ENCODE measurements at regions not wholly inside any gene's neighbourhood (a gene's known extent, or its start where the extent isn't known, plus 50 kb on each side); places are given as distances from the start of the nearest gene placed in this dataset.

DNA sequence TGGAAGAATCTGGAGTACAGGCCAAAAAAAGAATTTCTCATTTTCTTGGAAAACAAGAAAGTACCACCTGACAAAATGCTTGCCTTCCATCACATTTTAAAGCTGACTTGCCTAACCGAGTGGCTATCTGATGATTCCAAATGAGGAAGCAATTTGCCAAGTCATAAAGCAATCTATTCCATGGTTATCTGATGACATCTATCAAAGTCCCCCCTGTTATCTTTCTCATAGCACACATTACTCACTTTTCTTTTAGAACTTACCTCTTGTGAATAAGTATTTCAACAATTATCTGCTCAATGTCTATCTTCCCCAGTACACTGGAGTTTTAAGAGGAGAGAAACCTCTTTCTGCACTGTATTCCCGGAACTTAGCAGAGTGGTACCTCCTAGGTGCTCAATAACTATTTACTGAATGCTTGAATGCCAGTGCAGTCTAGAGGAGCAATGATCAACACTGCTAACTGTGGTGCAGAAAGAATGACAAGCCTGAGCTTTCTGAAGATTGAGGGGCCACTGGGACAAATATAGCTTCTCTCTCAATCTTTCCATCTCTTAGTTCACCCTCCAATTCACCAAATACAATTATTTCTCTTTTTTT is 186.3 kb upstream of the ATP11B start:
- no peak for DNase-seq

DNA sequence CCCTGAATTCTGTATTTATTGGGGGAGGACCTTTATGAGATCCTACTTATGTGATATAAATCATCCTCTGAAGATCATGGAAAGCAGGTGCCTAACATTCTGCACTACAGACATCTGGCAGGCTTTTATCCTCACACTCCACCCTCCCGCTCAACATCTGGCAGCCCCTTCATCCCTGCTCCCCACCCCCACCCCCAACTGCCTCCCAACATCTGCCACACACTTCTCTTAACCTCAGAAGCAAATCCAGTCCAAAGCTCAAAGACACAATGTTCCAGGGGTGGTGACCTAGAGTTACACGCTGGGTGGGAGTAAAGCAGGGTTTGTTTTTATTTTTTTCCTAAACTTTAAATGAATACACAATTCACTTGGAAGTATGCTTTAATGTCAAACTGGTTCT is 184.5 kb upstream of the ATP11B start:
- no peak for DNase-seq

DNA sequence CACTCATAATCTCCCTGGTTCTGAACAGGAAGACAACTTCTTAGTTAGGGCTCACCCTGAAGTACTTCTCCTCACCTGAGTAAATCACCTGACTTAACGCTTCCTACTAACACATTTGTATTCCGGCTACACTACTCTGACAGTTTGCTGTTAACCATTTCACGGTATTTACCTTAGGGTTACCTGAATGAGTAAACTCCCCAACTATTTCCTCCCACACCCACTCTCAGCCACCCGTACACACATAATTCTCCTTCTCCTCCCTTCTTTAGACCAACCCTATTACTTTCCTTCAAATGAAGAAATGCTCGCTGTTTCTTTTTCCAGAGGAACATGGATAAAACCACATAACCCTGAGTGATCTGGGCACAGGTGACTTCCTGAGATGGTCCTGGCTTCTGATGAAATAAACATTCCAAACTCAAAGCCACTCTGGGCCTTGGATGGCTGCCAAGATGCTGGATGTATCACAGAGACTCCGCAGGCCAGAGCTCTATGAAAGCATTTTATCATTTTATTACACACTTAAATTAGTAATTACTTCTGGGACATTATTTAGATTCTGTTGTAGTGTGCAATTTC is 183.6 kb upstream of the ATP11B start:
- no peak for DNase-seq

DNA sequence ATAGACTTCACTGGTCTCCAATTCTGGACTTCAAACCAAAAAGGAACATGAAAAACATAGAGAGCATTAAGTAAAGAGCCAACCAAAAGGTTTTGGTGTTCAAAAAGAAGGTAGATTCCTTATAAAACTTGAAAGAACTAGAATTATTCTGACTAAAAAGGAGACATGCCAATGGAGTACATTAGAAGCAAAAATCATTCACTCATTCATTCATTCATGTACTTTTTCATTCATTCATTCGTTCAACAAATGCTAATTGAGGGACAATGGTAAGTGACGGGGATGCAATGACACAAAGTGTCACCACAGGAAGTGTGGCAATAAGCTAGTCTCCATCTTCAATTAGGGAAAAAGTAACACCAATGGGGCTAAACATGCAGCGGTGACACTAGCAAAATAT is 181.0 kb upstream of the ATP11B start:
- DNase-seq = no peak

DNA sequence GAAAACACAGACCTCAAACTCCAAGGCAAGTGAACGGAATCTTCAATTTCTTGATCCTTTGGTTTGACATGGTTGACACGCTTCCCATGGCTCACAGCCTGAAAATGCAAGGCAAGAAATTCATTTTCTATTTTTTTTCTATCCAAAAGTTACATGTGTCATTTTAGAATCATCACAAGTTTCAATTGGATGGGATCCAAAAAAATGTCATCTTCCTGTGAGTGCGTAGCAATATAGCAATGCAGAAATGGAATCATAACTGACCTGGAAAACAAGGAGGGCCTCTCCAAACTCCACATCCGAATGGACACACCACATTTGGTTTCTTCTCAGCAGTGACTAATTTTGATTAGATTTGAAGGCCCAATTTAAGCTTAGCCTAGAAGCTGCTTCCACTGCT is 175.8 kb upstream of the ATP11B start:
- no peak for DNase-seq

DNA sequence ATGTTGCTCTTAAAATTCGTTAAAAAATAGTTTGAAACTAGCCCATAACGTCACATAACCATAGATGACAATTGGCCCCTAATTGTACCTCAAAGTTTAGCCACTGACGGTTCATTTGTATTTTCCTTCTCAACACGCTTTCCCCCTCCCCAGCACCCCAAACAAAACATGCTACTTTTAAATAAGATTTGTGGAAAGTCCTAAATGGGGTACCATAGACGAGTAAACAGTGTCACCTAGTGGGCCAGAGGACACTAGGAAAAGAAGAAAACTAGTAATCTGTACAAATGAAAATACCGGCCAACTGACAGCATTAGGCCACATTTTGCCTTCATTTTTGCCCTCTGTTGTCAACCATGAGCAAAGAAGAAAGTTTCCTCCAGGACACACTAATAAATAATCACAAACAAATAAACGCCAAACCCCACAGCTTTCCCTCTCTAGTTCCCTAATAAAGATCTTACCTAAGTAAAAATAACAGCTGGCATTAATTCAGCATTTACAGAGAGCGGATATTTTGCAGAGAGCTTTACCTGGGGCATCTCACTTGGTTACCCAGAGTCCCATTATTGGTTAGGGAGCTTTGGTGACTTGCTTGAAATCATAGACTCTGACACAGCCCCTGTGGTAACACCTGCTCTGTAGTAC is 175.1 kb upstream of the ATP11B start:
- no peak for DNase-seq

DNA sequence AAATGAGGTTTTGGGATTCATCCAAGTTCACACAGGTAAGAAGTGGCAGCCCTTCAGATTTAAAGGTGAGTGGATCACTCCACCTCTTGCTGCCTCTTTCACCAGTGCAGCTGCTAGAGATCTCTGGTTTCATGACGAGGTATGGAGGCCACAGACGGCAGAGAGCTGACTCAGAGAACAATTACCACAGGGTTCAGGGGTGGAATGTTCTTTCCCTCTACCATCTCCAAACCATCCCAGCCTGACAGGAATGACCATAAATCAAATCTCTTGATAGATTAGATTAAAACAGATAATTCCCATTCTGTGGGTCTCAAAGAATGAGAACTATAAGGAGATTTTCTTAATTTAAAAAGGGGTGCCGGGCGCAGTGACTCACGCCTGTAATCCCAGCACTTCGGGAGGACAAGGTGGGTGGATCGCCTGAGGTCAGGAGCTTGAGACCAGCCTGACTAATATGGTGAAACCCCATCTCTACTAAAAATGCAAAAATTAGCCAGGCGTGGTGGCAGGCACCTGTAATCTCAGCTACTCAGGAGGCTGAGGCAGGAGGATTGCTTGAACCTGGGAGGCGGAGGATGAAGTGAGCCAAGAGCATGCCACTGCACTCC is 174.2 kb upstream of the ATP11B start:
- DNase-seq = no peak

DNA sequence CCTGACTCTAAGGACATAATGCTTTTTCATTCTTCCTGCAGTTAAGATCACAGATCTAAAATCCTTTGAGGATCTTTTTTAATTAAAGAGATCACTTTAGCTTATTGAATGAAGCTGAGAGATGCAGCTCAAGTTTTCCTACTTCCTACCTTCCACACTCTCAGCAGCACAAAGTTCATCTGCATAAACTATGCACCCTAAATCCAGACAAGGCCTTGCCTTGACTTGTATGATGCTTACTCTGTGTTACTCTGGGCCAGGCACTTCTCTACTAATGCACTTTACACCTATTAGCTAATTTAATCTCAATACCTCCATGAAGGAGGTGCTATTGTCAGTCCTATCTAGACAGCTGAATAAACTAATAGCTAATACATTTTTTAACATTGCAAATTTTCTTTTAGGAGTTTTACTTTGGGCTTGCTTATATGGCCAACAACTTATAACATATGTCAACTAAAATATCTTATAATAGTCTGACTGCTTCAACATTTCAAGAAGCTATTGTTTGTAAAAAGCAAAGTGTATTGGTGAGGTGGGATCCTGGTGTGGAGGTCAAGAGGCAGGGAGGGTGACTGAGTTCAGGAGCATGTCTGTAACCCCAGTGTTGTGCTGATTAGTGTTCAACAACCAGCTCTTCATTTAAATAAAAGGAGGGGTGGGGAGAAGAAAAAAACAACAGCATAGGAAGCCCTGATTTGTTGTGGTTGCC is 172.4 kb upstream of the ATP11B start:
- DNase-seq = no peak

DNA sequence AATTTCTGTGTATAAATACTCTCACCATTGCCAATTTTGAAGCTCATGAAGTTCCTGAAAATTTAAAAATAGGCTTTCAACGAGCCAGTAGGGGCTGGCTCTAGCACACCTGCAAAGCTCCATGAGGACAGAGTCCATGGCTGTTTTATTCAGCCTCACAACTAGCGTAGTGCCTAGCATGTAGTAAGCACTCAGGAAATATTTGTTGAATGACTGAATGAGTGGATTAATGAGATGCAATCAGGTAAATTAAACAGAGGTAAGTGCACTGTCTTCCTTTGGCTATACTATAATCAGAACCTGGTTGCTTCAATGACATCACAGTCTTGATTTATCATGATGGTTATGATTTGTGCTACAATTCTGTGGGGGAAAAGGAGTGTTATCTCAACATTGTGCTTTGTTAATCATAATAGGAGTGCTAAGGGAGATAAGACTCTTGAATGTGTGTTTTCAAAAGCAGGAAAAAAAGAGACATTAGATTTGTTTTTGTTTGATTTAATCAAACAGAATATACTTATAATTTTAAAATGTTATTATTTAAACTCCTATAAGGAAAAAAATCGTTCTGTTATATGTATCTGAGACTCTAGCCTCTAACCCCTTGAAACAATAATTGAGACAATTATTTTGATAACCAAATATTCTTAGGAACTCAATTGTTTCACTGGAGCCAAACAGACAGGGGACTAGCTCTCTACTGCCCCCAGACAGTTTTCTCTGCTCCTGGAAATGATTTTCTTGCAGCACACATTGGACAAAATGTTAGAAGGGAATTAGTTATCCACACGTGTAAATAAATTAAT is 171.7 kb upstream of the ATP11B start:
- DNase-seq = no peak

DNA sequence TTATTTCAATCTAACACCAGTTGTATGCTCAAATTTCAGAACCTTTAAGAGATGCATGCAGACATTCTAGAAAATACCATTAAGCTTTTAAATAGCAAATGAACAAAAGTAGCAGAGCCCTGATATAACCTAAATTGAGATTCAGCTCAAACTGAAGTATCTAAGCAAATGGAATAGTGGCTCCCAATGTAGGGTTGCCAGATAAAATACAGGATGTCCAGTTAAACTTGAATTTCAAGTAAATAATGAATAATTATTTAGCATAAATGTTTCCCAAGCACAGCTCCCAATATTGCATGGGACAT is 171.1 kb upstream of the ATP11B start:
- no peak for DNase-seq

DNA sequence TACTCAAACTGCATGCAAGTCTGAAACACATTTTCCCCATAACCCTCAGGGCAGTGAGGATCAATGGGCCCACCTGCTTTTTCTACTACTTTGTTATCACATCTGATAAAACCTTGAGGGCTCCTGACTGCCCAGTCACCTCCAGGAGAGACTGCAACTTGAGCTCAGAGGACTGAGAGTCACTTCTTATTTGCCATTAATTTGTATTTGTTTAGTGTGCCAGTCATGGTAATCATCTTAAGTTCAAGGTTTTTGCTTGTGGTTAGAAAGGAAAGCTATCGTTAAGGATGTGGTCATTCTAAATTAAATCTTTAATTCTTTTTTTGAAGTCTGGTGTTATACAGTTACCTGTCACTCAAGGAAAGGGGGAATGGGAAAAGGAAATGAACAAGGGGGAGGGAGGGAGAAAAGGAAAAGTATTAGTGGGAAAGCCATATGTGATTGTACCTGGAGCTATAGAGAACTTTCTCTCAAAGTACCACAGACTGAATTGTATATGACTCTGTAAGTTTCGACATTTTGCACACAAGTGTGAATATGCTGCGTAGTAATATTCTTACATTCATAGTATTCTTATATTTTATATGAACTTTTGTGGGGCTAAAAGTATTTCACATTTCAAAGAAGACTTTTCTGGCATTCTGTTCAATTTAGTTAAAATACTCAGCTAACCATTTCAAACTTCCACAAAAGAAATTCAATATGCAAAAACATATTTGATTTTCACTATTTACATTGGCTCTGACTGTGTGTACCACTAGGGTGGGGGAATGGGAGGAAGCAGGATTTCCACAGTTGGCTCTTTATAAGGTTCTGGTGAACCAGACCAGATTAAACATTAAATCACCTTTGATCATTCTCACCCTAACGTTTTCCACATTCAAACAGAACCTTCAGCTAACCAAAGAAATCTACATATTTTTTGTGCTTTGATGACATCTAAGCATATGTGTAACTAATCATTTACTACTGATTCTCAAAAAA is 166.5 kb upstream of the ATP11B start:
- DNase-seq = no peak

DNA sequence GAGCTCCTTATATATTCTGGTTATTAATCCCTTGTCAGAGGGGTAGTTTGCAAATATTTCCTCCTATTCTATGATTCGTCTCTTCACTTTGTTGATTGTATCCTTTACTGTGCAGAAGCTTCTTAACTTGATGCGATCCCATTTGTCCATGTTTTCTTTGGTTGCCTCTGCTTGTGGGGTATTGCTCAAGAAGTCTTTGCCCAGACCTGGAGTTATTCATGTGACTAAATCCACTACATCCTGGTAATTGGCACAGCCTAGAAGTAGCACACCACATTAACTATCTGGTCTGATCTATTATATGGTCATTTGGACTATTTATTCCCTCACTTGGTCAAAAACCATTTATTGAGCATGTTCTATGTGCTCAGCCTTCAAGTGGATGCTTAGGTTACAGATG is 164.8 kb upstream of the ATP11B start:
- no peak for DNase-seq

DNA sequence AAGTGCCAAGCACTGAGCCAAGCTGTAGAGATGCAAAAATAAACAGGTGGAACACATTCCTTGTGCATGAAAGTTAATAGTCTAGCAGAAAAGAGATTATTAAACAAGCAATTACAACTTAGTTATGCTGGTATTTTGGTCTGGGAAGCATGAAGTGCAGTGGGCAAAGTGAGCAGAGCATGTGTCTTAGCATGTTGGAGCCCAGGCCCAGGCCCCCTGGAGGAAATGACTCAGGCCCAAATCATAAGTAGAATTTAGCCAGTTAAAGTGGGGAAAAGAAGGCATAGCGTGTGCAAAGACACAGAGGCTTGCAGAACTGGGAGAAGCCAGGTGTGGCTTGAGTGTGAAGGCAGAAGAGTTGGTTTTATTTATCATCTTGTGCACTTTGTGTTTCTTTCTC is 163.8 kb upstream of the ATP11B start:
- no peak for DNase-seq

DNA sequence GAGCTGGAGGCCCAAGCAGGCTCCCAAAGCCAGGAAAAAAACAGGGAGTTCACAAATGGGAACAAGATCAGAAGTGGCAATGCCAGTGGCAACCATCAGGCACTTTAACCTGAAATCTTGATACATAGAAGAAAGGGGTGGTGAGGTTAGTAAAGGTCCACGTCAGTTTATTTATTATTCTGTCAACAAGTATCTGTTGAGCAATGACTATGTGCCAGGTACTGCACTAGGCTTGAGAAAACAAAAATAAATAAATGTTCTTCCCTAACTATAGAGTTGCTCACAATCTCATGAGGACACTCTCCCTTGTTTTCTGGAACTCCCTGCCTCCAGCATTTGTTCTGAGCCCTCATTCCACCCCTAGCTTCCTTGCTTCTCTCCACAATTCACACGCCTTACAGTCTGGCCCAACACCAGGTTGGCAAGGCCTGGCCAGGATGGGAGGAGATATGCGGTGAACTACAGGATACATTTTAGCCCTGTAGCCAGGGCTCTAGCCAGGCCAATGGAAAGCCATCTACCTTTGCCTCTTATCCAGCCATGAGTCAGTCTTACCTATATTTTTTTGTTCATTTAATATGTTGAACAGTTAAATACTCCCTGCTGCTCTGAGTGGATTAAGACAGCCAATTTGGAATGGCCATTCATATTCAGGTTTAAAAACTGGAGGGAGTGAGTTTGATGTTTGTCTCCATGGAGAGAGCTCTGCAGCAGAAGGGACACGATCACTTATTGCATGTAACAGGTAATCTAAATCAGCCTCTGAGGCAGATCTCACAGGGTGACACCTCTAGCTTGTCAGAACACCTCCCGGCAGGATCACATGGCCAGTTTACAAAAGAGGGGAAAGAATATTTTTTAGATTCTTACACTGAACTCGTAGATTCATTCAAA is 161.9 kb upstream of the ATP11B start:
- no peak for DNase-seq

DNA sequence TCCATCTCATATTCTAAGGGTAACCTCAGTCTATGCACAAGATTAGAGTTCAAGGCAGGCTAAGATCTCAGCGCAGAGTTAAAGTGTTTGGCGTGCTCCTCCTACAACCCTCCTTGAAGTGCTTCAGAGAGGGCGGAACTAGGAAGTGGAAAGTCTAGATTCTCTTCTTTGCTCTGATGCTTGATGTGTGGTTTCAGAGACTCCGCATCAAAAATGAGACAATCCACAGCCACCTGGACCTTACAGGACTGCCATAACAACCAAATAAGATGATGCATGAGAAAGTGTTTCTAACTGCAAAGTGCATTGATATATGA is 161.3 kb upstream of the ATP11B start:
- no peak for DNase-seq

DNA sequence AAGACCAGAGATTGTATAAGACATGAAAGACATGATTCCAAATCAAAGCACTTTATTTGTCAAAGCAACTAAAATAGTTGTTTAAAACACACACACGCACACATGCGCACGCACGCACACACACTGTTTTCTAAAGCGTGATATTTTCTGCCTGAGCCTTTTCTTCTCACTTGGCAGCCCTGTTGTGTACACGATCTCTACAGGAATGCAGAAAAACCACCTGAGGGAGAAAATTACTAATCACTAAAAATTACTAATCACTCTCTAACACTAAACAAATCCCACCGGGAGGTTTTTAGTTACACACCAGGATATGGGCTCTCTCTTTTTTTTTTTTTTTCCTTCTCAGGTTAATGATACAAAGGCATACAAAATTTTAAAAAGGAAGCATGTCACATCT is 160.1 kb upstream of the ATP11B start:
- DNase-seq = no peak

DNA sequence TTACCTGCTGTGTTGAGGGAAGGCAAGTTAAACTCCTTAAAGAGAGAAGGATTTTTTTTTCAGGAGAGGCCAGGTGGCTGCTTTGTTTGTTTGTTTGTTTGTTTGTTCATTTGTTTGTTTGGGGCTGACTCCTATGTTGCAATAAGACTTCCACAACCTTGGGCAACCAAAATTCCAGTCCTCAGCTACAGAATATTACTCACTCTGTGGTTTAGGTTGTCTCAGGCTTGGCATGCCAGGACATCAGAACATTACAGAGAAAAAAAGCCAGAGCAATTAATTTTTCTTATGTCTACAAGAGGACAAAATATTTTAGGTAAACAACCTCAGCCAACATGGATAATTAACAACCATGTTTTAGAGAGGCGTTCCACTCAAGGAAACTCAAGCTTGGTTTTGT is 156.7 kb upstream of the ATP11B start:
- no peak for DNase-seq

DNA sequence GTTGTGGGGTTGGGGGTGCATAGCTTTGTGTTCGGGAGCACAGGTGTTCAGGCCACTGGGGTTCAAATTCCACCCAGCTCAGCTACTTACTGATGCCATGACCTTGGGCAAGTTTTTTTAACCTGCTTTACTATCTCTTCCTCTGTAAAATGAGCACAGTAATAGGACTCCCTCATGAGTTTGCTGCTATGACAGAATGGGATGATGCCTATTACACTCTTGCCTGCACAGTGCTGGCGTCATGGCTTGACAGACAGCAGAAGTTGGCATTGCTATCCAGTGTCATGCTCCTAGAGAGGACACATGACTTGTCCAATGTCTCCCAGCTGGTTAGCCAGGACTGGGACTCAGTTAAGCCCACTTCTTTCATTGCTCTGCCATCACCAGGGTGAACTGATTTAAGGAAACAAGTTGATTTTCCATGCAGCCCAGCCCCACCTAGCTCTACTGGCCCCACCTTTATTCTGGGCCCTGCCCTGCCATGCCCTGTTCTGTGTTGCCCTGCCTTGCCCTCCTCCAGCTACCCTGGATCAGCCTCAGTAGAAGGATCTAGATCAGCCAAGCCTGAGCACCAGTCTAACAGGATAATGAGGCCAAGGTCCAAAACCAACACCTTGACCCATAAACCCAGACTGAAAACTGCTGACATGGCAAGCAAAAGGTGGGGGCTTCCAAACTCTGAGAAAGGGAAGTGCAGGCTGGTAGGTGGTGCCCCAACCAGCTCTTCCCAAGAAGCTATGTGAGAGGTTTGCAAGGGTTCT is 155.8 kb upstream of the ATP11B start:
- DNase-seq = no peak

DNA sequence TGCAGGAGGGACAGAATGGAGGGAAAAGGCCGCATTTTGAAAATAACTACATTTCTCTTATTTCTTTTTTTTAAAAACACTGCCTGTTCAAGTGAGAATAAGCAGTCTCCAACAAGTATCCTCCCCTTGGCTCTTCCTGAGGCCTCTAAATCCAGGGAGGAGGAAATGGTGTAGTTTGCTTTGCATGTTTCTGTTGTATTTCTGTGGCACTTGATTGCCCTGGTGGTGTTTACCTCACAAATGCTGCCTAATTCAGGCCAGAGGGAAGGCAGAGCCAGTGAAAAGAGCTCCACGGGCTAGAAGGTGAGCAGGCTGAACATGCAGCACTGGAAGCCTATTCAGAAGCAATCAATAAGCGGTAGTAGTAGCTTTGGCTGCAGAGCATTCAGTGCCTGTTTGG is 149.3 kb upstream of the ATP11B start:
- DNase-seq = no peak

DNA sequence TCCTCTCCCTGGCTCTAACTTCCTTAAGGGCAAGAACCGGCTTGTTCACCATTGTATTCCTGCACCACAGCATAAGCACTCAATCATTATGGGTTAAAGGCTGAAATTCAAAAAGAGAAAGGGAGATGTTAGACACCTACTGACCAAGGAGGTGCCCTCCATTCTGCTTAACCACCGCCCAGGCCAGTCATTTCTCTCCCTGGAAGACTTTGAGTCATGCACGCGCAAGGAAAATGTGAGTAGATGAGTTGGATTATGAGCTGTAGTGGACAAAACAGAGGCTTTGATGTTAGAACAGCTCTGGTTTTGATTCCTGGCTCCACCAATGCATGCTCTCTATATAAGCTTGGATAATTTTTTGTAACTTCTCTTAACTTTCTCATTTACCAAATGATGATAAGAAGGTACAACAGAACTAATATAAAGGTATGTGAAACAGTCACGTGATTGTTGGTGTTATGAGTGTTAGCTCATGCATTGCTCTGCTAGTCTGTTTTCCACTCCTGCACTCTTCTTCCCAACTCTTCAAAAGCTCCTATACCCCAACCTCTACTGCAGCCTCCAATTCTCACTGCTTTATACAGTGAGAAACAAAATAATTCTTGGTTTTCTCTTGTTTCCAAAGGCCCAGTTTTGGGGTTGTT is 148.4 kb upstream of the ATP11B start:
- no peak for DNase-seq
